Adrenal gland (tissue), 9 donors: ENCODE measurements at regions not wholly inside any gene's neighbourhood (a gene's known extent, or its start where the extent isn't known, plus 50 kb on each side); places are given as distances from the start of the nearest gene placed in this dataset.
A peak's percentile ranks its signal among the peaks of the same experiment; 100 is the strongest.

Experiments
- DNase-seq, 7 donors: peaks; one replicate each; pipeline ENCODE4 v3.0.0-alpha.2; 2019 to 2020
- H3K27ac ChIP-seq, 5 donors: fragments of 200-600 bp; sonication (generic) in 4 of 5; 1 replicate in 3 of 5; 2 replicates in 2 of 5; pipeline versions ENCODE4 v1.5.1 to v1.8.0; 2016 to 2020; ENCODE audit warnings: mild to moderate bottlenecking in 1 of 5
- H3K27me3 ChIP-seq: fragments of 200-600 bp; 2 replicates; pipeline ENCODE4 v1.8.0; 2021
- H3K36me3 ChIP-seq, 2 donors: fragments of 200-600 bp; replicated peaks in 1 of 2; 1 replicate in 1 of 2; 2 replicates in 1 of 2; pipeline versions ENCODE4 v1.5.1 to v1.8.0; 2018 to 2022
- H3K4me1 ChIP-seq, 2 donors: fragments of 200-600 bp; replicated peaks in 1 of 2; 1 replicate in 1 of 2; 2 replicates in 1 of 2; pipeline versions ENCODE4 v1.5.1 to v1.8.0; 2018 to 2021
- H3K4me3 ChIP-seq, 4 donors: fragments of 200-600 bp; sonication (generic) in 3 of 4; one replicate each; pipeline ENCODE4 v1.5.1; 2016 to 2018
- H3K9me3 ChIP-seq, 3 donors: fragments of 200-600 bp; sonication (generic) in 1 of 3; replicated peaks in 1 of 3; 1 replicate in 2 of 3; 2 replicates in 1 of 3; pipeline versions ENCODE4 v1.5.1 to v1.8.0; 2016 to 2021
- POLR2A ChIP-seq, 2 donors: fragments of 450-650 bp; IDR thresholded peaks; one replicate each; pipeline ENCODE4 v1.6.1; 2017; ENCODE audit warnings: antibody characterized with exemption in 2 of 2, mild to moderate bottlenecking in 2 of 2, moderate library complexity in 1 of 2
- WGBS, 4 donors: extraction: QIAGEN DNeasy Blood & Tissue Kit in 2 of 4; methylation state at CpG; one replicate each; pipeline versions ENCODE4 v1.1.5 to v1.1.7; 2013 to 2017; 5-methylcytosine and 5-hydroxymethylcytosine counted together
- intact Hi-C, 2 donors: fragments of 100-400 bp; cut with DNase I; formaldehyde crosslinking; loops; one replicate each; pipeline versions ENCODE4 v1.14.1 to v1.15.0; 2022 to 2023
- TF ChIP-seq, protein P1 (sequence below), 6 experiments: fragments of 450-650 bp in 4 of 6; fragments of 200-600 bp in 2 of 6; sonication (generic) in 1 of 6; IDR thresholded peaks; 1 replicate in 5 of 6; 2 replicates in 1 of 6; pipeline versions ENCODE4 v1.5.1 to v1.8.0; 2016 to 2021; ENCODE audit warnings: antibody characterized with exemption in 6 of 6, mild to moderate bottlenecking in 2 of 6, moderate library complexity in 1 of 6
- donor health status: healthy with polysubstance abuse.
- donor health status: Bipolar disorder and iron deficiency.
- donor health status: DM: yes; HTN: yes; CAD: no.
- donor health status: DM: no; HTN: no; CAD: no.
- donor health status: DM: no; HTN: no; CAD: no.

DNA sequence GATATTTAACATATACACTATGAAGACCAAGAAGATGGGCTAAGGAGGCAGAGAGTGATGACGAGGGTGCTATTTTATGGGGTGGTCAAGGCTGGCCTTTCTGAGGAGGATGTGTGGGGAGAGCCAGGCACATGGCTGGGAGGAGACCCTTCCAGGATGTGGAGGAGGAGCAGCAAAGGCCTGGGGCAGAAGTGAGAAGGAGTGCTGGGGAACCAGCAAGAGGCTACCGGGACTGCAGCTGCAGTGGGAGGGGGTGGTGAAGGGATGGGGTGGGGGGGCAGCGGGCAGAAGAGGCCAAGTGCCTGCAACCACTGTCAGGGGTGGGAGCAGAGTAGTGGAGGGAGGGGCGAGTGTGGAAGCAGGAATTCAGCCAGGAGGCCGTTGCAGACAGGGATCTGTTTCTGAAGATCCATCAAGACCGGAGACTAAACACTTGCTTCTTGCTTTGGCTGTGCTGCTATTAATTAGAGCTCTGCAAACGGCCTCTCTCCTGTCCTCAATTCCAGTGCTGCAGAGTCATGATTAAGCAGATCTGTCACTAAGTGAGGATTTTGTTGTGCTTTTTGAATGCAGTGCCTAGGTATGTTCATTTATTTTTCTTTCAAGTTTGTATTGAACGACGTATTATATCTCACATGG lies 89.9 kb downstream of the IER5 start:
- WGBS, 4 donors = 55 to 62% (median 57%) methylated on average over 9 of the region's 9 CpGs
- Histone ChIP-seq H3K4me3 (no peak overlapping the region), H3K27me3 (no peaks in the 10 kb centered on the region), H3K27ac (no peak overlapping the region), H3K36me3 (no peaks in the 10 kb centered on the region), H3K9me3 (no peaks in the 10 kb centered on the region), H3K4me1 (no peaks in the 10 kb centered on the region)
- peak in 2 of 7 donors; percentile 7 to 39 for DNase-seq
- TF ChIP-seq, protein P1, sequence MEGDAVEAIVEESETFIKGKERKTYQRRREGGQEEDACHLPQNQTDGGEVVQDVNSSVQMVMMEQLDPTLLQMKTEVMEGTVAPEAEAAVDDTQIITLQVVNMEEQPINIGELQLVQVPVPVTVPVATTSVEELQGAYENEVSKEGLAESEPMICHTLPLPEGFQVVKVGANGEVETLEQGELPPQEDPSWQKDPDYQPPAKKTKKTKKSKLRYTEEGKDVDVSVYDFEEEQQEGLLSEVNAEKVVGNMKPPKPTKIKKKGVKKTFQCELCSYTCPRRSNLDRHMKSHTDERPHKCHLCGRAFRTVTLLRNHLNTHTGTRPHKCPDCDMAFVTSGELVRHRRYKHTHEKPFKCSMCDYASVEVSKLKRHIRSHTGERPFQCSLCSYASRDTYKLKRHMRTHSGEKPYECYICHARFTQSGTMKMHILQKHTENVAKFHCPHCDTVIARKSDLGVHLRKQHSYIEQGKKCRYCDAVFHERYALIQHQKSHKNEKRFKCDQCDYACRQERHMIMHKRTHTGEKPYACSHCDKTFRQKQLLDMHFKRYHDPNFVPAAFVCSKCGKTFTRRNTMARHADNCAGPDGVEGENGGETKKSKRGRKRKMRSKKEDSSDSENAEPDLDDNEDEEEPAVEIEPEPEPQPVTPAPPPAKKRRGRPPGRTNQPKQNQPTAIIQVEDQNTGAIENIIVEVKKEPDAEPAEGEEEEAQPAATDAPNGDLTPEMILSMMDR (IDR thresholded peaks at IDR 0.05) = no peak
- TF ChIP-seq POLR2A (IDR thresholded peaks at IDR 0.05) = no peak
- intact Hi-C loops = no loop called here

GRCh38 chr1:181179279-181179986 lies 90.9 kb downstream of the IER5 start:
- Histone ChIP-seq H3K36me3 (no peaks in the 10 kb centered on the region), H3K9me3 (no peaks in the 10 kb centered on the region), H3K4me1 (no peaks in the 10 kb centered on the region), H3K27me3 (no peaks in the 10 kb centered on the region), H3K4me3 (no peak overlapping the region), H3K27ac (no peak overlapping the region)
- DNase-seq = peak in 1 of 7 donors; percentile 35
- TF ChIP-seq POLR2A (IDR thresholded peaks at IDR 0.05) = no peak
- TF ChIP-seq, protein P1 (IDR thresholded peaks at IDR 0.05) = no peak
- intact Hi-C loops = no loop called here
- 67 to 75% (median 70%) methylated on average over 10 of the region's 10 CpGs for WGBS, 4 donors

- peak in 4 of 7 donors; percentile 10 to 83 (median 26) for DNase-seq
- Histone ChIP-seq H3K9me3 (no peaks in the 10 kb centered on the region), H3K4me3 (no peak overlapping the region), H3K27ac (no peak overlapping the region), H3K27me3 (no peaks in the 10 kb centered on the region), H3K4me1 (no peaks in the 10 kb centered on the region), H3K36me3 (no peaks in the 10 kb centered on the region)
- no peak for TF ChIP-seq POLR2A (IDR thresholded peaks at IDR 0.05)
- TF ChIP-seq, protein P1 (IDR thresholded peaks at IDR 0.05) = no peak
- intact Hi-C loops = no loop called here
- WGBS, 4 donors = 45 to 53% (median 50%) methylated on average over 6 of the region's 6 CpGs
Observed at GRCh38 chr1:181179987-181180365, 91.5 kb downstream of the IER5 start.

DNA sequence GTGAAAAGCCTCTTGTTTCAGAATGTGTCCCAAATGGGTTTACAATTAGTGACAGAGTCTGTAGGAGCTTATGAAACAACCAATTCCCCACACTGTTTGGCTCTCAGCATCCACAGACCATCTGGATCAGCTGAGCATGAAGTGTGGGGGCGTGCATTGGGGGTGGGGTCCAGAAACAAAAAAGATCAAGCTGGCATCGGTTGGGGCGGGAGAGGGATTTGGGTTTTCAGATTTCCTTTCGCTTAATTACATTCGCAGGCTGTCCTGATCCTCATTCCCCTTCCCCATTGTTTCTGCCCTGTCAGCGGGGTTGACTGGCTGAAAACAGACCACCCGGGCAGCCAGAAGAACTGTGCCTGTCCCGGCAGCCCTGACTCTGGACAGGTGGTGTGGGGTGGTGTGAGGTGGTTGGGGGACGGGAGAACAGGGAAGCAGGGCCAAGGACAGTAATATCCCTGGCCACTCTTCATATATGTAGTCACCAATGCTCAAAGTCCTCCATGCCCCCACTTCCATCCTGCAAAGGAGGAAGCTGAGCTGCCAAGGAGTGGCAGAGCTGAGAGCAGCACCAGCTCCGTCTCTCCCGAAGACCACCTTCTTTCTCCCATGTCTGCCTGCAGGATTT lies 92.0 kb downstream of the IER5 start:
- WGBS, 4 donors = 57 to 76% (median 66%) methylated on average over 10 to 11 of the region's 11 CpGs
- Histone ChIP-seq H3K4me3 (no peak overlapping the region), H3K27ac (no peak overlapping the region), H3K9me3 (no peaks in the 10 kb centered on the region), H3K4me1 (no peaks in the 10 kb centered on the region), H3K36me3 (no peaks in the 10 kb centered on the region), H3K27me3 (no peaks in the 10 kb centered on the region)
- no peak for TF ChIP-seq POLR2A (IDR thresholded peaks at IDR 0.05)
- DNase-seq = peak in 2 of 7 donors; percentile 4 to 35
- intact Hi-C loops = no loop called here
